ENCODE measurements at regions not wholly inside any gene's neighbourhood (a gene's known extent, or its start where the extent isn't known, plus 50 kb on each side); places are given as distances from the start of the nearest gene placed in this dataset.

DNA sequence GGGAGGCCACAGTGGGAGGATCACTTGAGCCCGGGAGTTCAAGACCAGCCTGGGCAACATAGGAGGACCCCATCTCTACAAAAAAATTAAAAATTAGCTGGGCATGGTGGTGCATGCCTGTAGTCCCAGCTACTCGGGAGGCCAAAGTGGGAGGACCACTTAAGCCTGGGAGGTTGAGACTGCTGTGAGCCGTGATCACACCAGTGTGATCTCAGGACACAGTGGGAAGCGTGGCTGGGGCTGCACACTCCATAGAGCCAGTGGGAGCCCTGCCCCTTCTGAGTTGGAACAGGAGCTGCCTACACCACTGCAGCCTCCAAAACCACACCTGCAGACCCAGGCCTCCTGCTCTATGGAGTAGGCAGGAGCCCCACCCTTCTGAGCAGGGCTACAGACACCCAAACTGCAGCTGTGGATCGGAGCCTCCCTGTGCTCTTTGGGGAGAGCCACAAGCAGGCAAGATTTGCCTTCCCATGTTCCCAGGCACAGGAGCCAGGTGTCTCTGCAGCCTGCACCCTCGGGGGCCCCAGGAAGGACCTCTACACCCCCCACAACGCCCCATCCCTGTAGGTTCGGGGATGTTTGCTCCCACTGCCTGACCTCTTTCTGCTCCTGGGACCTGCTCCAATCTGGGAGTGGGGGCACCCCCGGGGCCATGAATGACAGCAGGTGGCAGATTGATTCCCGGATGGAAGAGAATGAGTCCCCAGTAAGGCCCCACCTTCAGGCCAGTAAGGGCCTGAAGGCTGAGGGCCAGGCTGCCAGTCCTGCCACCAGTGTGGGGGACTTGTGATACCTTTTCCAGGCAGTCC lies 245.4 kb downstream of the BUD13 start:
- no peak for TF ChIP-seq CTCF (IDR thresholded peaks at IDR 0.05; ENCODE audit: borderline replicate concordance, insufficient read depth, low read depth, low read length)

GRCh38 chr11:116525961-116526495 lies 246.8 kb downstream of the BUD13 start:
- no peak for TF ChIP-seq CTCF (IDR thresholded peaks at IDR 0.05; ENCODE audit: borderline replicate concordance, insufficient read depth, low read depth, low read length)

More for the DNA sequence above, 245.4 kb downstream of the BUD13 start:
- H3K4me3 ChIP-seq (ENCODE audit: low read depth, low read length) = no peak overlapping the region

GRCh38 chr11:116519499-116519898 lies 253.3 kb downstream of the BUD13 start:
- H3K4me3 ChIP-seq (ENCODE audit: low read depth, low read length) = no peak overlapping the region
- TF ChIP-seq CTCF (IDR thresholded peaks at IDR 0.05; ENCODE audit: borderline replicate concordance, insufficient read depth, low read depth, low read length) = no peak

More at GRCh38 chr11:116525961-116526495, 246.8 kb downstream of the BUD13 start:
- no peak overlapping the region for H3K4me3 ChIP-seq (ENCODE audit: low read depth, low read length)

DNA sequence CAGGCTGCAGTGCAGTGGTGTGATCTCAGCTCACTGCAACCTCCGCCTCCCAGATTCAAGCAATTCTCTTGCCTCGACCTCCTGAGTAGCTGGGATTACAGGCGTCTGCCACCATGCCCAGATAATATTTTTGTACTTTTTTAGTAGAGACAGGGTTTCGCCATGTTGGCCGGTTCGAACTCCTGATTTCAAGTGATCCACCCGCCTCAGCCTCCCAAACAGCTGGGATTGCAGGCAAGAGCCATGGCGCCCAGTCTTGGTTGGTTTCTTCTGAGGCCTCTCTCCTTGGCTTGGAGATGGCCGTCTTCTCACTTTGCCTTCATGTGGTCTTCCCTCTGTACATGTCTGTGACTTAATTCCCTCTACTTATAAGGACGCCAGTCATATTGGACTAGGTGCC lies 254.6 kb downstream of the BUD13 start:
- H3K4me3 ChIP-seq (ENCODE audit: low read depth, low read length) = no peak overlapping the region
- TF ChIP-seq CTCF (IDR thresholded peaks at IDR 0.05; ENCODE audit: borderline replicate concordance, insufficient read depth, low read depth, low read length) = no peak

DNA sequence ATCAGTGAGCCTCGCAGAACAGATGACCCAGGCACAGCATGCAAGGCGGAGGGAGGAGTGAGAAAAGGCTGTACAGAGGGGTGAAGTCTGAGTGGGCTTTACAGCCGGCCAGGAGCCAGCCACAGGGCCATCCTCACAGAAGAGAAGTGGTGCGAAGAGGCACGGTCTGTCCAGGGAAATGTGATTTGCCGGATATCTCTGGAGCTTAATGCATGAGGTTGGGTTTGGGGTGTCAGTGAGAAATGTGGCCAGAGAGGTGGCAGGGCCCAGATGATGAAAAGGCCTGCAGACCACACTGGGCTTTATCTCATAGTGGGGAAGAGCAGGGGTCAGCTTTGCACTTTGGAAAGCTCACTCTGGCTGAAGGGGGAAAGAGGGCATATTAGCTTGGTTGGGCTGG lies 255.2 kb downstream of the BUD13 start:
- no peak for TF ChIP-seq CTCF (IDR thresholded peaks at IDR 0.05; ENCODE audit: borderline replicate concordance, insufficient read depth, low read depth, low read length)
- no peak overlapping the region for H3K4me3 ChIP-seq (ENCODE audit: low read depth, low read length)

- no peak overlapping the region for H3K4me3 ChIP-seq (ENCODE audit: low read depth, low read length)
- TF ChIP-seq CTCF (IDR thresholded peaks at IDR 0.05; ENCODE audit: borderline replicate concordance, insufficient read depth, low read depth, low read length) = no peak
Observed at GRCh38 chr11:116517077-116517476, 255.7 kb downstream of the BUD13 start.

DNA sequence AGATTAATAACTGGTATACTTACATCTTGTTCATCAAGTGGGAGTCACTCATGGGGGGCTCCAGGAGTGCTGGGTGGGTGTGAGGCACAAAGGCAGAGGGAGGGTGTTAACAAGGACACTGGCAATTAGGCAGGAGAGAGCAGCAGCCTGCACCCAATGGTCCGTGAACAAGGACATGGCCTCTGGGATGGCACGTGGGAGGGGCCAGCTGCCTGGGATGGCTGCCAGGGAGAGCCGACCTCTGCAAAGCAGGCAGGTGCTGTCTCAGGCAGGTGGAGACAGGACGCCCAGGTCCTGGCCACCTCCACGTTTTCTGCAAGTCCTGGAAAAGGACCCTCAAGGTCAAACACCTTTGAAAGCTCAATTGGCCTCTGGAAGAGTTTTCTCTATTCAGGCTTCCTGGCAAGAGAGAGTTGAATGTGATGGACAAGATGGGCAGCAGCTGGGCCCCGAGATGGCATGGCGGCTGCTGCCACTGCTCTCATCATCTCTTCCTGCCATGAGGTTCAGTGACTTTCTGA lies 257.1 kb downstream of the BUD13 start:
- TF ChIP-seq CTCF (IDR thresholded peaks at IDR 0.05; ENCODE audit: borderline replicate concordance, insufficient read depth, low read depth, low read length) = no peak
- no peak overlapping the region for H3K4me3 ChIP-seq (ENCODE audit: low read depth, low read length)

All from GM12875 (cell line).